HEK293T (cell line): ENCODE measurements at regions not wholly inside any gene's neighbourhood (a gene's known extent, or its start where the extent isn't known, plus 50 kb on each side); places are given as distances from the start of the nearest gene placed in this dataset.

Experiments
- BHLHE40 ChIP-seq: fragments of 450-650 bp; IDR thresholded peaks from 2 replicates; pipeline ENCODE4 v1.6.1; 2016; ENCODE audit warnings: mild to moderate bottlenecking, moderate library complexity, borderline replicate concordance
- CTBP1 ChIP-seq: fragments of 450-650 bp; IDR thresholded peaks from 2 replicates; pipeline ENCODE4 v1.6.1; 2016; ENCODE audit warnings: borderline replicate concordance
- ELF4 ChIP-seq: fragments of 450-650 bp; IDR thresholded peaks from 2 replicates; pipeline ENCODE4 v1.6.1; 2017; ENCODE audit warnings: antibody characterized with exemption
- FOXA1 ChIP-seq: fragments of 450-650 bp; IDR thresholded peaks from 2 replicates; pipeline ENCODE4 v1.6.1; 2016; ENCODE audit warnings: mild to moderate bottlenecking
- FOXM1 ChIP-seq: fragments of 450-650 bp; IDR thresholded peaks from 2 replicates; pipeline ENCODE4 v1.6.1; 2017; ENCODE audit warnings: mild to moderate bottlenecking, borderline replicate concordance
- HDGF ChIP-seq: fragments of 450-650 bp; IDR thresholded peaks from 2 replicates; pipeline ENCODE4 v1.6.1; 2017; ENCODE audit warnings: antibody characterized with exemption, borderline replicate concordance
- L3MBTL2 ChIP-seq: fragments of 450-650 bp; conservative IDR thresholded peaks from 2 replicates; pipeline ENCODE4 v1.6.1; 2016; ENCODE audit warnings: mild to moderate bottlenecking
- NFRKB ChIP-seq: fragments of 450-650 bp; IDR thresholded peaks from 2 replicates; pipeline ENCODE4 v1.6.1; 2016; ENCODE audit warnings: mild to moderate bottlenecking, moderate library complexity
- PKNOX1 ChIP-seq: fragments of 450-650 bp; IDR thresholded peaks from 2 replicates; pipeline ENCODE4 v1.6.1; 2016
- SP1 ChIP-seq: fragments of 450-650 bp; IDR thresholded peaks from 2 replicates; pipeline ENCODE4 v1.6.1; 2017
- TARDBP ChIP-seq: fragments of 450-650 bp; IDR thresholded peaks from 2 replicates; pipeline ENCODE4 v1.6.1; 2016

- no peak for TF ChIP-seq TARDBP
- no peak for TF ChIP-seq FOXA1
- TF ChIP-seq BHLHE40 = no peak
- TF ChIP-seq CTBP1 = no peak
- TF ChIP-seq NFRKB = no peak
- no peak for TF ChIP-seq SP1
- no peak for TF ChIP-seq ELF4
- no peak for TF ChIP-seq L3MBTL2
- no peak for TF ChIP-seq HDGF
- TF ChIP-seq PKNOX1 = no peak
- no peak for TF ChIP-seq FOXM1
These were observed 238.1 kb downstream of the MED10 start for GRCh38 chr5:6140219-6140618.
